Mammary epithelial cell (primary cell): ENCODE measurements at regions not wholly inside any gene's neighbourhood (a gene's known extent, or its start where the extent isn't known, plus 50 kb on each side); places are given as distances from the start of the nearest gene placed in this dataset.

ENCODE experiments used
- EZH2 ChIP-seq: IDR thresholded peaks from 2 replicates; pipeline ENCODE4 v1.6.1; 2012; ENCODE audit warnings: low read length, inconsistent platforms, borderline replicate concordance
- TF ChIP-seq, protein P1 (sequence below), 2 donors: IDR thresholded peaks in 1 of 2; conservative IDR thresholded peaks in 1 of 2; 2 replicates each; pipeline ENCODE4 v1.5.1; 2011 to 2012; ENCODE audit warnings: inconsistent platforms in 2 of 2, low read length in 2 of 2, mild to moderate bottlenecking in 2 of 2, control low read depth in 1 of 2, low read depth in 1 of 2; ENCODE audit not compliant: insufficient read depth in 1 of 2; ENCODE audit errors: extremely low read depth in 1 of 2

GRCh38 chr7:136079478-136079892, 102.3 kb upstream of the MTPN start:
- TF ChIP-seq, protein P1, sequence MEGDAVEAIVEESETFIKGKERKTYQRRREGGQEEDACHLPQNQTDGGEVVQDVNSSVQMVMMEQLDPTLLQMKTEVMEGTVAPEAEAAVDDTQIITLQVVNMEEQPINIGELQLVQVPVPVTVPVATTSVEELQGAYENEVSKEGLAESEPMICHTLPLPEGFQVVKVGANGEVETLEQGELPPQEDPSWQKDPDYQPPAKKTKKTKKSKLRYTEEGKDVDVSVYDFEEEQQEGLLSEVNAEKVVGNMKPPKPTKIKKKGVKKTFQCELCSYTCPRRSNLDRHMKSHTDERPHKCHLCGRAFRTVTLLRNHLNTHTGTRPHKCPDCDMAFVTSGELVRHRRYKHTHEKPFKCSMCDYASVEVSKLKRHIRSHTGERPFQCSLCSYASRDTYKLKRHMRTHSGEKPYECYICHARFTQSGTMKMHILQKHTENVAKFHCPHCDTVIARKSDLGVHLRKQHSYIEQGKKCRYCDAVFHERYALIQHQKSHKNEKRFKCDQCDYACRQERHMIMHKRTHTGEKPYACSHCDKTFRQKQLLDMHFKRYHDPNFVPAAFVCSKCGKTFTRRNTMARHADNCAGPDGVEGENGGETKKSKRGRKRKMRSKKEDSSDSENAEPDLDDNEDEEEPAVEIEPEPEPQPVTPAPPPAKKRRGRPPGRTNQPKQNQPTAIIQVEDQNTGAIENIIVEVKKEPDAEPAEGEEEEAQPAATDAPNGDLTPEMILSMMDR (conservative IDR thresholded peaks at IDR 0.05 in 1 of 2, IDR thresholded peaks at IDR 0.05 in 1 of 2; ENCODE audit: extremely low read depth in 1 of 2, insufficient read depth in 1 of 2, low read depth in 1 of 2, low read length in 2 of 2): no peak
- TF ChIP-seq EZH2: no peak
